GM04503 (cell line): ENCODE measurements at regions not wholly inside any gene's neighbourhood (a gene's known extent, or its start where the extent isn't known, plus 50 kb on each side); places are given as distances from the start of the nearest gene placed in this dataset.
A peak's percentile ranks its signal among the peaks of the same experiment; 100 is the strongest.
"Not testable (repeated sequence)": the region's sequence is repeated elsewhere in the genome, so short reads cannot be mapped to it uniquely, and the experiment has no call there.

Experiments
- DNase-seq: peaks from one replicate; pipeline ENCODE4 v3.0.0-alpha.2; 2012; ENCODE audit warnings: low read depth

DNA sequence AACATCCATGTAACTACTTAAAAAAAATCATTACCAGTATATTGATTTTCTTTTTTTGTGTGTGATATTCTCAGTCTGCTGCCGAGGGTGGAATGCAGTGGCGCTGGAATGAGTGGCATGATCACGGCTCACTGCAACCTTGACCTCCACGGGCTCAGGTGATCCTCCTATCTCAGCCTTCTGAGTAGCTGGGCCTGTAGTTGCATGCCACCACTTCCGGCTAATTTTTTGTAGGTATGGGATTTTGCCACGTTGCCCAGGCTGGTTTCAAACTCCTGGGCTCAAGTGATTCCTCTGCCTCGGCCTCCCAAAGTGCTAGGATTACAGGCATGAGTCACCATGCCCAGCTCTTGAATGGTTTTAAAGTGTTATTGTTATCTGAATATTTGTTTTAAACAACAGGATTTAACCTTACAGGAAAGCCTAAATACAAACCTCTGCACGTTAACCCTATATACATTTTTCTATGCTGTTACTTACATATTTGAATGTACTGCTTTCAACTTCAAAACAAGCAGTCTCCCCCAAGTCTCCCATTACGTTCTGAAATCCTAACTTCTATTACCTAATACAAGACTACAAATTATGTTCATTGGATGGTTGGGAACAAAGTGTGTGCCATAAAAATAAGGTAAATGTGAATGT lies 61.7 kb downstream of the KPNA2 start:
- no peak for DNase-seq

DNA sequence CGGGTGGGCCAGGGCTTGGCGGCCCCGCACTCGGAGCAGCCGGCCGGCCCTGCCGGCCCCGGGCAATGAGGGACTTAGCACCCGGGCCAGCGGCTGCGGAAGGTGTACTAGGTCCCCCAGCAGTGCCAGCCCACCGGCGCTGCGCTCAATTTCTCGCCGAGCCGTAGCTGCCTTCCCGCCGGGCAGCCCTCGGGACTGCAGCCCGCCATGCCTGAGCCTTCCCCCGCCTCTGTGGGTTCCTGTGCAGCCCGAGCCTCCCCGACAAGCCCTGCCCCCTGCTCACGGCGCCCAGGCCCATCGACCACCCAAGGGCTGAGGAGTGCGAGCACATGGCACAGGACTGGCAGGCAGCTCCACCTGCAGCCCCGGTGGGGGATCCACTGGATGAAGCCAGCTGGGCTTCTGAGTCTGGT lies 63.8 kb downstream of the KPNA2 start:
- DNase-seq, result not testable (repeated sequence)

DNA sequence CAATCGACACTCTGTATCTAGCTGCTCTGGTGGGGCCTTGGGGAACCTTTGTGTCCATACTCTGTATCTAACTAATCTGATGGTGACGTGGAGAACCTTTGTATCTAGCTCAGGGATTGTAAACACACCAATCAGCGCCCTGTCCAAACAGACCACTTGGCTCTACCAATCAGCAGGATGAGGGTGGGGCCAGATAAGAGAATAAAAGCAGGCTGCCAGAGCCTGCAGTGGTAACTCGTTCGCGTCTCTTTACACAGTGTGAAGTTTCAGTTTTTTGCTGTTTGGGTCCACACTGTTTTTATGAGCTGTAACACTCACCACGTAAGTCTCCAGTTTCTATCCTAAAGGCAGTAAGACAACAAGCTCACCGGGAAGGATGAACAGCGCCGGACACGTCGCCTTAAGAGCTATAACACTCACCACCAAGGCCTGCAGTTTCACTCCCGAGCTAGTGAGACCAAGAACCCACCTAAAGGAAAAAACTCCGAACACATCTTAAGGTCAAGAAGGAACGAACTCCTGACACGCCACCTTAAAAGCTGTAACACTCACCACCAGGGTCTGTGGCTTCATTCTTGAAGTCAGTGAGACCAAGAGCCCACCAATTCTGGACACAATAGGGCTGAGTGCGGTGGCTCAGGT lies 64.6 kb downstream of the KPNA2 start:
- DNase-seq, result no peak

DNA sequence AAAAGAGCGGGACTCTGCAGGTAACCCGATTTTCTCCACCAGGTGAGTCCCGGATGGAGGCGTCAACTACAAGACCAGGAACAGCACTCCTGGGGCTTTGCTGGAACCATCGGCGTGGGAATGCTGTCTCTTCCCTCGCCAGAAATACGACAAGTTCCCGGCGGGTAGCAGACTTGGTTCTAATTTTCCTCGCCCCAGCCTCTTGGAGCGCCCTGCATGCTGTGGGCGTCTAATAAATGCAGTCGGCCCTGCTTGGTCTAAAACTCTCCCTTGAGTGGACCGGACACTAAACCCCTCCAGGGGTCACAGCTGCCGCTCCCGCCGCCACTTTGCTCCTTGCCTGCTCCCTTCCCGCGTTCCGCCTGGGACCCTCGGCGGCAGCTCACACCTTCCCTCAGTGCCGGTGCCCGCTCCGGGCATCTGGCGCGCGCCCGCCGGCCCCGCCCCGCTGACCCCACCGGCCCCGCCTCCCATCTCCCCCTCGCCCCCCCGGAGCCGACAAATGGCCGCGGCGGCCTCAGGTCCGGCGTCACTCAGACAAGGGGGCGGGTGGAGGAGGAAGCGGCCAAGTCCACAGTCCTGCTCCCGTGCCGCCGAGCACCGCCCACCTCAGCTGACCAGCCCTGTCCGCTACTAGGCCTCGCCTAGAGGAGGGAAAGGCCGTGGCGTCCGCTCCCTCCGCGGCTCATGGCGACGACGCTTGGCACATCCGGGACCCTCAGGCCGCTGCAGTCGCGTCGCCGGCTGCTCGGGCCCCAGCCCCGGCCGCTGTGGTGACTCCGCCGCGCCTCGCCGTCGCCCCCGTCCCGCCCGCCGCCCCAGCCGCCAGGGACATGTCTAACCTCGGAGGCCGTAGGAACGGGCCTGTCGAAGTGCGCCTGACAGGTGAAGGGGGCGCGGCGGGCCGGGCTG lies 65.8 kb downstream of the KPNA2 start:
- DNase-seq, result peak; percentile 21

DNA sequence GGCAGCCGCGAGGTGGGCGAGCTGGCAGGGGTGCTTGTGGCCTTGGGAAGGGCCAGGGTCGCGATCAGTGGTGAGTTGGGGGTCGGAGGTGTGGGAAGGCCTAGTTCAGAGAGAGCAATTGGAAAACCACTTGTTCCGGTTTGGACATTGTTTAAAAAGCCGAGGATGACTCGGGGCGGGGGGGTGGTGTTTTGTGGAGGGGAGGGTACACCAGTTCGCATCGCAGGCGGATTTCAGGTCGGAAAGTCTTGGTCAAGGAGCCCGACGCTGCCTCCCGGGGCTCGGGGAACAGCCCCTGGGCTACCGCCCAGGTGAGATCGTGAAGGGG lies 66.4 kb downstream of the KPNA2 start:
- DNase-seq, result no peak

DNA sequence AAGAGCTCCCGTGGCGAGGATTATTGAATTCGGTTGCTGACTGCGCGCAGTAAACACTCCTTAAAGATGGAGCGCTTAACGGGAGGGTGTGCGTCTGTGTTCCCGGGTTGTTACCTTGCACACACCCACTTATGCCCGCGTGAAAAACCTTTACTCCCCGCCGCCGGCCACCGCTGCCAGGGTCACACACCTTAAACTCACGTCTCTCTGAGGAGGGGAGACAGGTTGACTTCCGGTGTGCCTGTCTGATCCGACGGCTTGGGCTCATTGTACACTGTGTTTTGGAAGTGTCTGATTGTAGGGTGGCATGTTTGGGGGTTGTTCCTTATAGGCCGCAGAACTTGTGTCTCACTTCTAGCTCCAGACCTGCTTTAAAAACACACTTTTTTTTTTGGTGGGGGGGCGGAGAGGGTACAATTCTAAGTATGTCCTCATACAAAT lies 66.8 kb downstream of the KPNA2 start:
- DNase-seq, result no peak

DNA sequence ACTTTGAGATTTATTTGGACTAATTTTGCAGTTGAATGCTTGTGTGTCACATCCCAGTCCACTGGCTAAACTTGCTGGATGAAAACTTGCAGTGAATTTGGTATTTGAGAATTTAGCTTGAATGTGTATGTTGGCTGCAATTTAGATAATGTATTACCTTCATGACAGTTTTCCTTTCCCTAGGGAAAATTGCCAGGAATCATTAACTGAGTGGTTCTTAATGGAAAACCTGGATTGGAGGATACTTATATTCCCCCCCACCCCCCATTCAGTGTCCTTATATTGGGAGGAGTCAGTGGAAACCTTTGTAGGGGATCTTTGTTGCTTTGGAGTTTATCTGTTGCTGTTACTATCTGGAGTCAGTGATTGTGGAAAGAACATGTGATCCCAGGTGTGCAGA lies 67.6 kb downstream of the KPNA2 start:
- no peak for DNase-seq

DNA sequence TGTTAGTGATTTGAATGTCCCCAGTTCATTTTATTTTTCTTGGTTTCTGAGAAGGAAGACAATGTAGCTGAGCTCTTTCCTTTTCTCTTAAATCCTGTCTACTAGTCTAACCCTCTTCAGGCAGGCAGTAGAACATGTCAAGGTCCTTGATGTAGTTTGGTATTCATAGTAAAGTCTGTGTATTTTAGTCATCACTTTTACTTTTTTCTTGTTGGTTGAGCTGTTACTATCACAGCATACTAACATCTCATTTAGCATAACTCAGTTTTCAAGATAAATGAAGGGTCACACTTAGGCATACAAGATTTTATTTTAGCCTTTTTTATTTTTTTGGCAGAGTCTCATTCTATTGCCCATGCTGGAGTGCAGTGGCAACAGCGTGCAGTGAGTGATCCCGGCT lies 70.5 kb downstream of the KPNA2 start:
- DNase-seq, result no peak

DNA sequence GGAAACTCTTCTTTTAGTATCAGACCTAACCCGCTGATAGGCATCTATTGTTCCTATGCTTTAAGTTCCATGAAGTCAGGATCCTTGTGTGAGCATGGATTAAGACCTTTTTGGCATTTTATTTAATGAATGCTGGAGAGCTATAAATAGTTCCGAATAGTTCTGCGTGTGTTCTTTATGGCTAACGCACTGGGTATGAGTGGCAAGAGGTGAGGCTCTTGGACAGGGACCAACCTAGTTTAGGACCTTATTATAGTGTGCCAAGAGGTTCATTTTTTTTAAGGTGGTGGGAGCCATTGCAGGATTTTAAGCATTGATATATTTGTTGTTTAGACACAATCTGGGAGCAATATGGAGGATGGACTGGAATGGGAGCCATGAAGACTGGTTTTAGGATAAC lies 71.8 kb downstream of the KPNA2 start:
- no peak for DNase-seq

DNA sequence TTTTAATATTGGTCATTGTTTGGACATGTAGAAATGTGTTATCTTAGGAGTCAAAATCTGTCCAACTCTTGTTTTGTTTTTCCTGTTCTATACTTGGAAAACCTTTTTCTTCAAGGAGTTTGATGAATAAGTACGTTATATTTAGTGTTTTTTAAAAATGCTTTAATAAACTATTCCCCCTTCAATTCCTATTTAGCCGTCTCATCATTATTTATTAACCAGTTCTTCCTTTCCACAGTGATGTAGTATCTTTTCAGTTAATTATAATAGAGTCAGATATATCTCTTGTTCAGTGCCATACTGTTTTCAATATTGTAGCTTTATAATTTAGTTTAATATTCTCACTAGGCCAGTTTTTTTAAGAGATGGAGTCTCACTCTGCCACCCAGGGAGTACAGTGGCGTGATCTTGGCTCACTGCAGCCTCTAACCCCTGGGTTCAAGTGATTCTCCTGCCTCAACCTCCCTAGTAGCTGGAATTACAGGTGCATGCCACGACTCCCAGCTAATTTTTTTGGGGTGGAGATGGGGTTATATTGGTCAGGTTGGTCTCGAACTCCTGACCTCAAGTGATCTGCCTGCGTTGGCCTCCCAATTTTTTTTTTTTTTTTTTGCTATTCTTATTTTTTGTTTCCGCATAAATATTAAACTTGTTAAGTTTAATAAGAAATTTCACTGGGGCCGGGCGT lies 72.9 kb downstream of the KPNA2 start:
- DNase-seq, result no peak

DNA sequence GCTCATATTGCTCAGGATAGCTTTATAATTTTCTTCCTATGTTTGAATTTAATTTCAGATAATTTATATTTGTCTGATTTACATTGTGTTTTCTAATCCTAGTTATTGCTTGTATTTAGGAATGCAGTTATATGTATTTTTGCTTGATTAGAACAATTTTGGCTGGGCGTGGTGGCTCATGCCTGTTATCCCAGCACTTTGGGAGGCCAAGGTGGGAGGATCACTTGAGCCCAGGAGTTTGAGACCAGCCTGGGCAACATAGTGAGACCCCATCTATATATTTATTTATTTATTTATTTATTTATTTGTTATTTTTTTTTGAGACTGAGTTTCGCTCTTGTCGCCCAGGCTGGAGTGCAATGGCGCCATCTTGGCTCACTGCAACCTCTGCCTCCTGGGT lies 73.9 kb downstream of the KPNA2 start:
- DNase-seq, result not testable (repeated sequence)

DNA sequence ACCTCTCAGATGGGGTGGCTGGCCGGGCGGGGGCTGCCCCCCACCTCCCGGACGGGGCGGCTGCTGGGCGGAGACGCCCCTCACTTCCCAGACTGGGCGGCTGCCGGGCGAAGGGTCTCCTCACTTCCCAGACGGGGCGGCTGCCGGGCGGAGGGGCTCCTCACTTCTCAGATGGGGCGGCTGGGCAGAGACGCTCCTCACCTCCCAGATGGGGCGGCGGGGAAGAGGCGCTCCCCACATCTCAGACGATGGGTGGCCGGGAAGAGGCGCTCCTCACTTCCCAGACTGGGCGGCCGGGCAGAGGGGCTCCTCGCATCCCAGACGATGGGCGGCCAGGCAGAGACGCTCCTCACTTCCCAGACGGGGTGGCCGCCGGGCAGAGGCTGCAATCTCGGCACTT lies 80.7 kb downstream of the KPNA2 start:
- DNase-seq, result not testable (repeated sequence)

DNA sequence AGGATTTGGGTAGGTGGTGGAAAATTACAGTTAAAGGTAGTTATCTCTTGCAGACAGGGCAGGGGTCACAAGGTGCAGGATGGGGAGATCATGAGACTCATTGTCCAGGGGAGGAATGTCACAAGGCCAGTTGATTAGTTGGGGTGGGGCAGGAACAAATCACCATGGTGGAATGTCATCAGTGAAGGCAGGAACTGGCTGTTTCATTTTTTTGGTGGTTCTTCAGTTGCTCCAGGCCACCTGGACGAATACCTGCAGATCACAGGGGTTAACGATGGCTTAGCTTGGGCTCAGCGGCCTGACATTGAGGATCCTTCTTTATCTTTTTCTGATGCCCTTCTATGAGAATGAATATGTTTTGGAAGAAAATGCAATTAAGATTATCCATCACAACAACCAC lies 87.1 kb downstream of the KPNA2 start:
- DNase-seq, result no peak

DNA sequence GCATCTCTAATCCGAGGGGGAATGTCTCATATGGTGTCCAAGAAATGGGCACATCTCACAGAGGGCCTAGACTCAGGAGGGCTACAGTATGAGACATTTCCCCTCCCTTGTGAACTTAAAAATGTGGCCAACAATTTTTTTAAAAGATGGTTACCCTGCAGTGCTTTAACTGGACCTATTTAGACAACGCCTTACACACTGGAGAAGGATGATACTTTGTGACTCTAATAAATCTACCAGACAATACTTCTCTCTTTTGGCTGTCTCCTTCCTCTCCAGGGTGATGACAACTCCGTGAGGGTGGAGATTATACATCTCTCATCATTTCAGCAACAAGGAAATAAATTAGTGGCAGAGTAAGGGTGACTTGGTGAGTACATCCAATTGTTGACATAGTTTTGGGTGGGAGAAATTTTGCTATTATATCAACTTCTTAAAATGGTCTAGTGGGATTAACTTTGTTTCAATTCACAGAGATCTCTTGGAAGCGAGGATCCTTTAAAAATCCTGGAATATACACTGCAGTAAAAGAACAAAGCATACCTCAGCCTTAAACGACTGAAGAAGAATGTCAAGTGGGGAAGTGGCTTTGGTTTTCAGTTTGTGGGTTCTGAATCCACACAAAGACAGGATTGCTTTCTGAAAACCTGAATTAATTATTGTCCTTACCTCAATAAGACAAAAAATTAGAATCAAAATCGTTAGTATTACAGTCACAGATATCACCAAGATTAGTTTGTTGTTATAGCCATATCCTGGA lies 89.8 kb downstream of the KPNA2 start:
- DNase-seq, result no peak

DNA sequence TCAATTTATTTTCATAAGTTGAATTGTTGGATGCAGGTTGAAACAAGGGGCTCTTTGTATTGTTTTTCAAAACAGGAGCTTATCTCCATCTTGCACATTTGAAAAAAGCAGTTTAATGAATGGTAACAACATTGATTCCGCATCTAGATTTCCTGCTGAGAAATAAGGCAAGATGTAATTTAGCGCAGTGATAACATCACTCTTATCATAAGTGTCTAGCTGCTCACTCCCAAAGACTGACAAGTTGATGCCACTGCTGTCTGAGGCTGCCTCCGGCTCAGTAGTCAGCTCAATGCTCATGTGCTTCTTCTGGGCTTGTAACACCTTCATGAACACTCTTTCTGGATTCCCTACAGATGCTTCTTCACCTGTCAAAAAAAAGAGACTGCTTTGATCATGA lies 92.4 kb downstream of the KPNA2 start:
- no peak for DNase-seq

DNA sequence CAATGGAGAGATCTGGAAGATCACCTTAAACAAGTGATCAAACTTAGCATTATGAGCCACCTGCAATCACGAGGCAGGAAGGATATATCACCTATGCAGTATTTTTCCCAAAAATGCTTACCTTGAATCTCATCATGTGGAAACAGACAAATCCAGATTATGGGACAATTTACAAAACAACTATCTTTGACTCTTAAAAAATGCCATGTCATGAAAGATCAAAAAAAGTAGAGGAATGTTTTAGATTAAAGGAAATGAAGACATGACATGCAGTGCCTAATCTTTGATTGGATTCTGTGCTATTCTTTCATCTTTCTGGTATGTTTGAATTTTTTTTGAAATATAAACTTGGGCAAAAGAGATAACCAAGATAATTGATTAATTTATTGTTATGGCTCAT lies 95.9 kb downstream of the KPNA2 start:
- DNase-seq, result no peak

DNA sequence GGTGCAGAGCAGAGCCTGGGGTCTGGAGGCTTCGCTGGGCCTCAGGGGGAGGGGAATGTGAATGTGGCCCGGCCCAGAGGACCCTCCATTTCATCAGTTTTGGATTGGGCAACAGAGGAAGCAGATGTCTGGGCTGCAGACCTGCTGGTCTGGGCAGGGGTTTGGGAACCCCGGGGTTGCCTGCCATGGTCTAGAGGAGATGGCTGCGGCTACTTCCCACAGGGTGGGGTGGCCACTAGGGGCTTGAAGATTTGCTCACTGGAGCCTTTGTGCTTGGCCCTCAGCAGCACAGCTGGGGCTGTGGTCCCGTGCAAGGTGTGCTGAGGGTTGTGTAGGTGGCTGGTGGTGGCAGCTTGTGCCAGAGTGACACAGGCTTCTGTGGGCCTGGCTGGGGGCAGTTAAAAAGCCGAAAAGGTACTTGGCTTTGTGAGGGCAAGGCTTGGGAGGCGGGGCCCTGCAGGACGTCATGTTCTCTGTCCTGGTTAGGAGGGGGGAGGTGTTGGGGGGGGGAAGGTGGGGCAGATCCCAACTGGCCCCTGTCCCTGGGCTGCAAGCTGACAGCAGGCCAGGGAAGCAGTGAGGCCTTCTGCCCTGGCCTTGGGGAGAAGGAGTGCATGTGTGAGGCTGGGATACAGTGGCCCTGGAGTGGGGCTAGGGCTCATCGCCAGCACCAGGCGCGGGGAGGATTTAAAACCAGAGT lies 98.0 kb downstream of the KPNA2 start:
- DNase-seq, result no peak

DNA sequence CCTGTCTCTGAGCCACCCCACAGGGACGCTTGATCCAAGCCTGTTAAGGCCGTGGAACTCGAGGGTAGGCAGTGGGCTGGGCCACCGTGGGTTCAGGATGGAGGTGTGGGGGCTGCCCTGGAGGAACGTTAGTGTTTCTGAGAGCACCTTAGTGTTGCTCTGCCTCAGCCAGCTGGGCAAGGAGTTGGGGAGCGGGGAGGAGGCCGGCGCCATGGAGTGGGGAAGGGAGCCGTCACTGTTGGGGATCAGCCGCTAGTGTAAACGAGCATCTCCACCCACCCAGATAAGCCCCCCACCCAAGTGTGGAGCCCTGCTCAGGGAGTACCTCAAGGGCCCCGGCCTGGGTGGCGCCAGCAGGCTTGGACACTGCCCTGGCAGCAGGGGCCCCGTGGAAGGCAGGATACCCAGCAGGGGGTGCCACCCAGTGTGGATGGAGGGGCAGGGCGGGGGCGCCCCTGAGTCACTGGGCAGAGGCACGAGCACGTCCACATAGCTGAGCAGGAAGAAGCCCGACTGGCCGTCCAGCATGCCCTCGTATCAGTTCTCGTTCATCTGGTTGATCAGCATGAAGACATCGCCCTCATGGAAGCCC lies 98.6 kb downstream of the KPNA2 start:
- DNase-seq, result no peak

DNA sequence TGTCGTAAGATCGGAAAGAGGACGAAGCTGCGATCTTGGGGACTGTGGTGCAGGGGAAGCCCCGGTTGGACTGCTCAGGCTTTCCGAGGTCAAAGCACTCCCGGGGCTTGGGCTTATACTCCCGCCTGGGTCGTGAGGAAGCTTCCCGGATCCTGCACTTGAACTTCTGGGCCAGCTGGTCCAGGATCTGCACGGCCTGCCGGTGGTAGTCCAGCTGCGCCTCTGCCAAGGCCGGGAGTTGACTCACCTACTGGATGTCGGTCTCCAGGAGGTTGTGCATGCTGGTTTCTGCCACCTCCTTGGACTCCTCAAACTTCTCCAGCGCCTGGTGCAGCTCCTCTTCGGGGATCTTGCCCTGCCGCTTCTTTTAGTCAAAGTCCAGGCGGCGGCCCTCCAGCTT lies 99.2 kb downstream of the KPNA2 start:
- DNase-seq, result no peak

DNA sequence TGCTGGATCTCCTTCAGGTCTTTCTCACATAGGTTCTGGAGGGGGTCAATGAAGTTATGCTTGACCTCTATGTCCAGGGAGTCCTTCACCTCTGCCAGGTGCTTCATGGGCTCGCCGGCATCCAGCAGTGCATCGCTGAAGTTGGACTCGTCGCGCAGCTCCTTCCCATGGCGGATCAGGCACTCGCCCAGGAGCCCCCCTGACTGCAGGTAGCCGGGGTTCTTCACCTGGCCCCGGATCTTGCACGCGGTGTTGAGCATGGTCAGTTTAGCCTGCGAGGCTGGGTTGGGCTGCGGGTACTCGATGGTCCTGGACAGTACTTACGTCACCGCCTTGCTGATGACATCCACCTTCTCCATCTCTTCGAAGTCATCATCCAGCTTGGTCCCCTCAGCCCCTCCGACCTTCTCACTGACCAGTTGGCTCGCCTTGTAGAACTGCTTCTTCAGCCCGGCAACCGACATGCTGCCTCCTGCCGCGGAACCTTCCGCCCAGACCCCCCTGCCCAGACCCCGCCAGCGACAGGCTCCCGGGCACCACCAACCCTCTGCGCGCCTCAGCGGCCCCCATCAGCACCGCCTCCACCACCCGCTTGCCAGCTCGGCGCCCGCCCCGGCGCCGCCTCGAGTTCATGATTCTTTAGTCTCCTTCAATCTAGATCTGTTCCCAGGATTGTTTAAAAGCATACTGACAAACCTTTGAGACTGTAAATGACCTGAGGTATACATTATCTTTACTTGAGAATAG lies 99.8 kb downstream of the KPNA2 start:
- DNase-seq, result no peak
